GM23338 (cell line): ENCODE measurements at regions not wholly inside any gene's neighbourhood (a gene's known extent, or its start where the extent isn't known, plus 50 kb on each side); places are given as distances from the start of the nearest gene placed in this dataset.

Source experiments
- ATAC-seq: fragments of 200-7000 bp; cut with Tn5 transposase; 3 replicates; pipeline ENCODE4 v1.9.1; 2020
- DNase-seq: peaks from one replicate; pipeline ENCODE4 v3.0.0-alpha.2; 2015; ENCODE audit warnings: low spot score
- H2AFZ ChIP-seq: fragments of 200-600 bp; sonication (generic); 2 replicates; pipeline ENCODE4 v1.8.0; 2016; ENCODE audit warnings: antibody characterized with exemption, mild to moderate bottlenecking, moderate library complexity
- H3F3A ChIP-seq: fragments of 200-600 bp; sonication (generic); replicated peaks from 2 replicates; pipeline ENCODE4 v1.8.0; 2017; ENCODE audit warnings: antibody characterized with exemption, mixed run types, low read depth
- H3K27ac ChIP-seq: fragments of 200-600 bp; sonication (generic); 2 replicates; pipeline ENCODE4 v1.6.1; 2016; ENCODE audit warnings: low read depth
- H3K27me3 ChIP-seq: fragments of 200-600 bp; sonication (generic); 2 replicates; pipeline ENCODE4 v1.8.0; 2016; ENCODE audit warnings: mild to moderate bottlenecking, mixed run types, moderate library complexity; ENCODE audit not compliant: insufficient read depth
- H3K36me3 ChIP-seq: fragments of 200-600 bp; sonication (generic); 2 replicates; pipeline ENCODE4 v1.8.0; 2016; ENCODE audit warnings: mild to moderate bottlenecking; ENCODE audit not compliant: insufficient read depth
- H3K4me1 ChIP-seq: fragments of 200-600 bp; sonication (generic); 2 replicates; pipeline ENCODE4 v1.8.0; 2016; ENCODE audit warnings: mild to moderate bottlenecking, moderate library complexity; ENCODE audit not compliant: insufficient read depth
- H3K4me2 ChIP-seq: fragments of 200-600 bp; sonication (generic); 2 replicates; pipeline ENCODE4 v1.7.1; 2017; ENCODE audit warnings: mixed run types
- H3K4me3 ChIP-seq: fragments of 200-600 bp; sonication (generic); 2 replicates; pipeline ENCODE4 v1.6.1; 2016; ENCODE audit warnings: mixed run types
- H3K79me2 ChIP-seq: fragments of 200-600 bp; sonication (generic); replicated peaks from 2 replicates; pipeline ENCODE4 v1.8.0; 2017; ENCODE audit warnings: mild to moderate bottlenecking; ENCODE audit not compliant: insufficient read depth
- H3K9me2 ChIP-seq: fragments of 200-600 bp; sonication (generic); 2 replicates; pipeline ENCODE4 v1.8.0; 2017; ENCODE audit not compliant: insufficient read depth
- H4K20me1 ChIP-seq: fragments of 200-600 bp; sonication (generic); replicated peaks from 2 replicates; pipeline ENCODE4 v1.8.0; 2017; ENCODE audit warnings: mild to moderate bottlenecking; ENCODE audit not compliant: insufficient read depth
- H3K27ac Mint-ChIP-seq: 2 replicates; pipeline ENCODE4 v1.8.0; 2020; ENCODE audit warnings: inconsistent platforms, mild to moderate bottlenecking, moderate library complexity, mixed read lengths
- H3K27me3 Mint-ChIP-seq: 3 replicates; pipeline ENCODE4 v1.8.0; 2022; ENCODE audit warnings: low read depth, mild to moderate bottlenecking, moderate library complexity, mixed read lengths, inconsistent platforms; ENCODE audit not compliant: insufficient read depth, poor library complexity
- H3K36me3 Mint-ChIP-seq: 3 replicates; pipeline ENCODE4 v1.8.0; 2021; ENCODE audit warnings: low read depth, mild to moderate bottlenecking, inconsistent platforms, moderate library complexity, mixed read lengths
- H3K4me1 Mint-ChIP-seq: 3 replicates; pipeline ENCODE4 v1.8.0; 2020; ENCODE audit warnings: mild to moderate bottlenecking, inconsistent platforms, mixed read lengths
- H3K4me3 Mint-ChIP-seq: 3 replicates; pipeline ENCODE4 v1.8.0; 2021; ENCODE audit warnings: moderate library complexity, mild to moderate bottlenecking, inconsistent platforms, mixed read lengths
- H3K9me3 Mint-ChIP-seq: 3 replicates; pipeline ENCODE4 v1.8.0; 2020; ENCODE audit warnings: moderate library complexity, mild to moderate bottlenecking, inconsistent platforms, mixed read lengths
- CREB1 ChIP-seq: fragments of 250-450 bp; sonication (Bioruptor Pico); IDR thresholded peaks from 2 replicates; pipeline ENCODE4 v1.5.0; 2020; ENCODE audit warnings: low read depth, mild to moderate bottlenecking, moderate library complexity
- CTCF ChIP-seq, 2 experiments: fragments of 200-600 bp in 1 of 2; sonication (generic) in 1 of 2; conservative IDR thresholded peaks; 2 replicates each; pipeline versions ENCODE4 v1.5.1 to v1.6.1; 2016 to 2017; ENCODE audit warnings: antibody characterized with exemption in 2 of 2, low read depth in 2 of 2, mild to moderate bottlenecking in 2 of 2, moderate library complexity in 1 of 2
- ETS1 ChIP-seq: IDR thresholded peaks from 2 replicates; pipeline ENCODE4 v1.6.1; 2016; ENCODE audit warnings: antibody characterized with exemption
- EZH2 ChIP-seq: fragments of 200-600 bp; sonication (generic); IDR thresholded peaks from one replicate; pipeline ENCODE4 v1.8.0; 2017; ENCODE audit warnings: antibody characterized with exemption, mild to moderate bottlenecking, low read depth; ENCODE audit not compliant: unreplicated experiment
- EZH2phosphoT487 ChIP-seq: fragments of 200-600 bp; sonication (generic); IDR thresholded peaks from one replicate; pipeline ENCODE4 v1.8.1; 2018; ENCODE audit warnings: antibody characterized with exemption; ENCODE audit not compliant: unreplicated experiment
- JUNB ChIP-seq: IDR thresholded peaks from one replicate; pipeline ENCODE4 v1.6.1; 2016; ENCODE audit warnings: antibody characterized with exemption; ENCODE audit not compliant: unreplicated experiment
- NANOG ChIP-seq: IDR thresholded peaks from 2 replicates; pipeline ENCODE4 v1.6.1; 2016; ENCODE audit warnings: antibody characterized with exemption, borderline replicate concordance
- POLR2AphosphoS5 ChIP-seq: IDR thresholded peaks from 2 replicates; pipeline ENCODE4 v1.6.1; 2016; ENCODE audit warnings: antibody characterized with exemption, low read depth
- REST ChIP-seq: IDR thresholded peaks from one replicate; pipeline ENCODE4 v1.6.1; 2018; ENCODE audit warnings: antibody characterized with exemption; ENCODE audit not compliant: unreplicated experiment
- STAT1 ChIP-seq: IDR thresholded peaks from one replicate; pipeline ENCODE4 v1.6.1; 2016; ENCODE audit warnings: antibody characterized with exemption; ENCODE audit not compliant: unreplicated experiment
- ZNF114 ChIP-seq: fragments of 250-450 bp; sonication (Bioruptor Pico); IDR thresholded peaks from 2 replicates; pipeline ENCODE4 v1.5.0; 2020; ENCODE audit warnings: mild to moderate bottlenecking, moderate library complexity
- ZNF331 ChIP-seq: fragments of 250-450 bp; sonication (Bioruptor Pico); IDR thresholded peaks from 2 replicates; pipeline ENCODE4 v1.5.0; 2020; ENCODE audit warnings: low read depth, mild to moderate bottlenecking, moderate library complexity
- ZNF462 ChIP-seq: fragments of 250-450 bp; sonication (Bioruptor Pico); IDR thresholded peaks from 2 replicates; pipeline ENCODE4 v1.5.0; 2020; ENCODE audit warnings: mild to moderate bottlenecking, moderate library complexity

GRCh38 chr6:93088621-93089501, 330.5 kb downstream of the EPHA7 start:
- no peaks in the 10 kb centered on the region for H3K79me2 ChIP-seq
- H3K27me3 ChIP-seq = no peaks in the 10 kb centered on the region
- peak overlapping the region; percentile 24; the same call in 1 of the 2 replicates for H3K4me2 ChIP-seq

More at GRCh38 chr6:93088621-93089501, 330.5 kb downstream of the EPHA7 start:
- Histone ChIP-seq H3F3A (no peaks in the 10 kb centered on the region), H3K9me2 (no peaks in the 10 kb centered on the region), H3K4me1 (peaks cover 48% of the 10 kb centered on the region), H3K4me3 (no peak overlapping the region), H3K36me3 (no peaks in the 10 kb centered on the region), H2AFZ (peak overlapping the region; percentile 36; the same call in 1 of the 2 replicates), H3K27ac (no peak overlapping the region), H4K20me1 (no peaks in the 10 kb centered on the region)
- TF ChIP-seq CTCF (conservative IDR thresholded peaks at IDR 0.05; ENCODE audit: low read depth in 2 of 2) (no peak), ZNF331 (CRISPR knock-in tag) (no peak), ETS1 (no peak), JUNB (no peak), EZH2 (no peak), ZNF462 (no peak), CREB1 (no peak), EZH2phosphoT487 (no peak), ZNF114 (CRISPR knock-in tag) (no peak), NANOG (no peak), STAT1 (no peak), REST (no peak), POLR2AphosphoS5 (no peak)
- Mint-ChIP-seq H3K4me1 (peaks cover 34% of the 10 kb centered on the region), H3K9me3 (no peaks in the 10 kb centered on the region), H3K27me3 (no peaks in the 10 kb centered on the region), H3K4me3 (no peak overlapping the region), H3K36me3 (no peaks in the 10 kb centered on the region), H3K27ac (no peak overlapping the region)
- DNase-seq = peak; percentile 20
- no peak for ATAC-seq
